HL-60 (cell line): ENCODE measurements at regions not wholly inside any gene's neighbourhood (a gene's known extent, or its start where the extent isn't known, plus 50 kb on each side); places are given as distances from the start of the nearest gene placed in this dataset.

ENCODE experiments used
- DNase-seq, 2 experiments: peaks; one replicate each; pipeline ENCODE4 v3.0.0-alpha.2; 2010 to 2020; ENCODE audit warnings: low read depth in 1 of 2, low spot score in 1 of 2
- H3K27ac ChIP-seq: fragments of 250-450 bp; sonication (Bioruptor Pico); replicated peaks from 2 replicates; pipeline ENCODE4 v1.5.1; 2020; ENCODE audit warnings: mild to moderate bottlenecking, moderate library complexity
- H3K27me3 ChIP-seq: fragments of 250-450 bp; sonication (Bioruptor Pico); 2 replicates; pipeline ENCODE4 v1.5.1; 2021; ENCODE audit warnings: mild to moderate bottlenecking, moderate library complexity; ENCODE audit not compliant: insufficient read depth, poor library complexity, severe bottlenecking
- H3K4me3 ChIP-seq: replicated peaks from 2 replicates; pipeline ENCODE4 v1.5.1; 2011; ENCODE audit warnings: mild to moderate bottlenecking, control low read depth, low read length; ENCODE audit not compliant: insufficient read depth
- GABPA ChIP-seq: IDR thresholded peaks from 2 replicates; pipeline ENCODE4 v1.6.1; 2012; ENCODE audit warnings: low read depth
- POLR2AphosphoS5 ChIP-seq: IDR thresholded peaks from 2 replicates; pipeline ENCODE4 v1.6.1; 2012; ENCODE audit warnings: low read depth
- SPI1 ChIP-seq: IDR thresholded peaks from 2 replicates; pipeline ENCODE4 v1.6.1; 2012; ENCODE audit warnings: low read depth, mild to moderate bottlenecking, borderline replicate concordance
- TF ChIP-seq, protein P1 (sequence below): IDR thresholded peaks from 2 replicates; pipeline ENCODE4 v1.6.1; 2012; ENCODE audit warnings: low read depth; ENCODE audit not compliant: insufficient replicate concordance
- TF ChIP-seq, protein P2 (sequence below): IDR thresholded peaks from one replicate; pipeline ENCODE4 v1.5.1; 2011; ENCODE audit warnings: low read length, control low read depth, inconsistent platforms; ENCODE audit not compliant: insufficient read depth

DNA sequence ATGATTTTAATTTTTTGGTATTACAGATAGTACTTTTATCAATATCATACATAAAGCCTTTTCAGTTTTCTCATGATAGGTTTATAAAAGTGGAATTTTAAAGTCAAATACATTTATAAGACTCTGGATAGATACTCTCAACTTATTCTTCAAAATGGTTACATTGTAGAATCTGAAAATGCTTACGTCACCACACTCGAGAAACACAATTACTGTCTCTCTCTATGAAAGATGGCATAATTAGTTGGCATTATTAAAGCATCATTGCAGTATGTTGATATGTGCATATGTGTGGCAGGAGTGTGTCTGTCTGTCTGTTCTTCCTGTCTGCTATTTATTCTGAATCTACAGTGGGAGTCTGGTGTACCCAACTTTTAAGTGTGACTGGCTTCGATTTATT lies 397.1 kb downstream of the SNAPC1 start:
- TF ChIP-seq GABPA: no peak
- TF ChIP-seq, protein P1, sequence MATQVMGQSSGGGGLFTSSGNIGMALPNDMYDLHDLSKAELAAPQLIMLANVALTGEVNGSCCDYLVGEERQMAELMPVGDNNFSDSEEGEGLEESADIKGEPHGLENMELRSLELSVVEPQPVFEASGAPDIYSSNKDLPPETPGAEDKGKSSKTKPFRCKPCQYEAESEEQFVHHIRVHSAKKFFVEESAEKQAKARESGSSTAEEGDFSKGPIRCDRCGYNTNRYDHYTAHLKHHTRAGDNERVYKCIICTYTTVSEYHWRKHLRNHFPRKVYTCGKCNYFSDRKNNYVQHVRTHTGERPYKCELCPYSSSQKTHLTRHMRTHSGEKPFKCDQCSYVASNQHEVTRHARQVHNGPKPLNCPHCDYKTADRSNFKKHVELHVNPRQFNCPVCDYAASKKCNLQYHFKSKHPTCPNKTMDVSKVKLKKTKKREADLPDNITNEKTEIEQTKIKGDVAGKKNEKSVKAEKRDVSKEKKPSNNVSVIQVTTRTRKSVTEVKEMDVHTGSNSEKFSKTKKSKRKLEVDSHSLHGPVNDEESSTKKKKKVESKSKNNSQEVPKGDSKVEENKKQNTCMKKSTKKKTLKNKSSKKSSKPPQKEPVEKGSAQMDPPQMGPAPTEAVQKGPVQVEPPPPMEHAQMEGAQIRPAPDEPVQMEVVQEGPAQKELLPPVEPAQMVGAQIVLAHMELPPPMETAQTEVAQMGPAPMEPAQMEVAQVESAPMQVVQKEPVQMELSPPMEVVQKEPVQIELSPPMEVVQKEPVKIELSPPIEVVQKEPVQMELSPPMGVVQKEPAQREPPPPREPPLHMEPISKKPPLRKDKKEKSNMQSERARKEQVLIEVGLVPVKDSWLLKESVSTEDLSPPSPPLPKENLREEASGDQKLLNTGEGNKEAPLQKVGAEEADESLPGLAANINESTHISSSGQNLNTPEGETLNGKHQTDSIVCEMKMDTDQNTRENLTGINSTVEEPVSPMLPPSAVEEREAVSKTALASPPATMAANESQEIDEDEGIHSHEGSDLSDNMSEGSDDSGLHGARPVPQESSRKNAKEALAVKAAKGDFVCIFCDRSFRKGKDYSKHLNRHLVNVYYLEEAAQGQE: no peak
- TF ChIP-seq SPI1: no peak
- no peak for TF ChIP-seq POLR2AphosphoS5
- TF ChIP-seq, protein P2, sequence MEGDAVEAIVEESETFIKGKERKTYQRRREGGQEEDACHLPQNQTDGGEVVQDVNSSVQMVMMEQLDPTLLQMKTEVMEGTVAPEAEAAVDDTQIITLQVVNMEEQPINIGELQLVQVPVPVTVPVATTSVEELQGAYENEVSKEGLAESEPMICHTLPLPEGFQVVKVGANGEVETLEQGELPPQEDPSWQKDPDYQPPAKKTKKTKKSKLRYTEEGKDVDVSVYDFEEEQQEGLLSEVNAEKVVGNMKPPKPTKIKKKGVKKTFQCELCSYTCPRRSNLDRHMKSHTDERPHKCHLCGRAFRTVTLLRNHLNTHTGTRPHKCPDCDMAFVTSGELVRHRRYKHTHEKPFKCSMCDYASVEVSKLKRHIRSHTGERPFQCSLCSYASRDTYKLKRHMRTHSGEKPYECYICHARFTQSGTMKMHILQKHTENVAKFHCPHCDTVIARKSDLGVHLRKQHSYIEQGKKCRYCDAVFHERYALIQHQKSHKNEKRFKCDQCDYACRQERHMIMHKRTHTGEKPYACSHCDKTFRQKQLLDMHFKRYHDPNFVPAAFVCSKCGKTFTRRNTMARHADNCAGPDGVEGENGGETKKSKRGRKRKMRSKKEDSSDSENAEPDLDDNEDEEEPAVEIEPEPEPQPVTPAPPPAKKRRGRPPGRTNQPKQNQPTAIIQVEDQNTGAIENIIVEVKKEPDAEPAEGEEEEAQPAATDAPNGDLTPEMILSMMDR: no peak
- DNase-seq: no peak
- H3K27ac ChIP-seq: no peak overlapping the region
- H3K27me3 ChIP-seq: peaks cover under 1% of the 10 kb centered on the region
- no peak overlapping the region for H3K4me3 ChIP-seq

DNA sequence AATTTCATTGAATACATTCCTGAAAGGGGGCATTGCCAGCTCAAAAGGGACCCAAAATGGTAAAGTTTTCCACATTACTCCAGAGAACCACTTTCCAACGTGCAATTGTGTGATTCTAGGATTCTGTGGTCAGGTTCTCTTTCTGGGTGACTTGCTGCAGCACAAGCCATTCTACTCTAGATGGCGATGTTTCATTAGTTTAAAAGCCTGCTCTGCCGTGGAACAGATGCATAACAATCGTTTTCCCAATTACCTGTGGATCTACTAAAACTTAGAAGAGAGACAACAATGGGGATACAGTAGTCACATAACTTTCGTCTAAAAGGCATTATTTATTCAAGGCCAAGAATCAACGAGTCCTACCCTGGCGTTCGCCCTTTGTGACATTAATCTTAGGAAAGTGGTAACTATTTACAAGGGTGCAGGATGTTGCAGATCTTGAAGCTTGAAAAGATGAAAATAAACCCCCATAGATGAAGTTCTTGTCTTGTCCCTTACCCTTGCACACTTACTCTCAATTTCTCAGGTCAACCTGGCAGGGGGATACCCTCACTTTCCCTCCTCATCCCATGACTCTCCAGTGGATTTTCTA lies 400.9 kb downstream of the SNAPC1 start:
- no peak overlapping the region for H3K27ac ChIP-seq
- H3K27me3 ChIP-seq: peaks cover 9% of the 10 kb centered on the region
- TF ChIP-seq, protein P1: no peak
- TF ChIP-seq, protein P2: no peak
- no peak for TF ChIP-seq POLR2AphosphoS5
- no peak for TF ChIP-seq GABPA
- no peak for TF ChIP-seq SPI1
- no peak for DNase-seq
- H3K4me3 ChIP-seq: no peak overlapping the region

DNA sequence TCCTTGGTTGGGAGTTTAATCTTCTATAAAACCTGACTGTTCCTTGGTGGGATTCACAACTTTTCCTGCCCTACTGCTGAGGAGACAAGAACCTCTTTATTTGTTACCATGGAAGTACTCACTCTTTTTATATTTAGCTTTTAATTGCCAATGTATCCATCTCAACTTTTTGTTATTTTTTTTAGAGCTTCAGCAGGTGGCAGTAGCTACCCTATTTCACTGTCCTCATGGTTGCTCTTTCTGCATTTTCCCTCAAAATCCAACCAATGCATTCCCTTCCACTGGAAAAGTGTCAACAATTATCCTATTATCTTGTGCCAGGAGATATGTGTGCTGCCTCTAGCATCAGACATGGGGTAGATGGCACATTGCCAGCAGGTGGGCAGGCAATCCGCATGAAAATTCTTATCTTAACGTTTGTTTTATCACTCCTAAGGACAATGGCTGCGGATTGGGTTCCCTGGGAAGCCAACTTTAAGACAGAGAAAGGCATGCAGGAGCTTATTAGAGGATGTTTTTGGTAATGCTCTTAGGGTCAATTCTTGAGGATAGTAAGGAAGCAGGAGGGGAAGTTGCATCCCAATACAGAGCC lies 406.4 kb downstream of the SNAPC1 start:
- TF ChIP-seq, protein P1: no peak
- TF ChIP-seq SPI1 (no peak), GABPA (no peak), POLR2AphosphoS5 (no peak)
- TF ChIP-seq, protein P2: no peak
- Histone ChIP-seq H3K27ac (no peak overlapping the region), H3K27me3 (peaks cover 9% of the 10 kb centered on the region), H3K4me3 (no peak overlapping the region)
- no peak for DNase-seq
